ENCODE measurements at regions not wholly inside any gene's neighbourhood (a gene's known extent, or its start where the extent isn't known, plus 50 kb on each side); places are given as distances from the start of the nearest gene placed in this dataset.
"Not testable (repeated sequence)": the region's sequence is repeated elsewhere in the genome, so short reads cannot be mapped to it uniquely, and the experiment has no call there.

- TF ChIP-seq Cebpa-rat (IDR thresholded peaks at IDR 0.05): no peak
- H3K4me1 ChIP-seq: no peaks in the 10 kb centered on the region
- H4K20me1 ChIP-seq: no peaks in the 10 kb centered on the region
- H3K9me3 ChIP-seq: peaks cover 13% of the 10 kb centered on the region
- no peaks in the 10 kb centered on the region for H3K36me3 ChIP-seq
- no peak overlapping the region for H3K4me2 ChIP-seq
- no peak overlapping the region for H3K9ac ChIP-seq
- H3K27ac ChIP-seq: no peak overlapping the region
- H3K4me3 ChIP-seq: no peak overlapping the region
- no peaks in the 10 kb centered on the region for H3K27me3 ChIP-seq
Measured at GRCh38 chr9:102354041-102354440, 615.6 kb upstream of the GRIN3A start.

GRCh38 chr9:102337471-102337870, 599.0 kb upstream of the GRIN3A start:
- H3K4me3 ChIP-seq: not testable (repeated sequence)

GRCh38 chr9:102309379-102309778, 570.9 kb upstream of the GRIN3A start:
- Histone ChIP-seq H3K27ac (no peak overlapping the region), H3K36me3 (no peaks in the 10 kb centered on the region), H3K4me2 (no peak overlapping the region), H4K20me1 (no peaks in the 10 kb centered on the region), H3K9me3 (peaks cover 10% of the 10 kb centered on the region), H3K4me3 (no peak overlapping the region), H3K27me3 (no peaks in the 10 kb centered on the region), H3K4me1 (no peaks in the 10 kb centered on the region), H3K9ac (no peak overlapping the region)
- no peak for TF ChIP-seq Cebpa-rat (IDR thresholded peaks at IDR 0.05)

More at GRCh38 chr9:102337471-102337870, 599.0 kb upstream of the GRIN3A start:
- H3K4me1 ChIP-seq, H3K27ac ChIP-seq, H3K36me3 ChIP-seq, H3K4me2 ChIP-seq, H3K9ac ChIP-seq, H3K9me3 ChIP-seq, H4K20me1 ChIP-seq, H3K27me3 ChIP-seq: not testable (repeated sequence)

GRCh38 chr9:102295188-102295587, 556.7 kb upstream of the GRIN3A start:
- Histone ChIP-seq H3K9ac (no peak overlapping the region), H4K20me1 (no peaks in the 10 kb centered on the region), H3K4me1 (no peaks in the 10 kb centered on the region), H3K27me3 (no peaks in the 10 kb centered on the region), H3K9me3 (no peaks in the 10 kb centered on the region), H3K27ac (no peak overlapping the region), H3K4me3 (no peak overlapping the region), H3K4me2 (no peak overlapping the region), H3K36me3 (no peaks in the 10 kb centered on the region)
- TF ChIP-seq Cebpa-rat (IDR thresholded peaks at IDR 0.05): no peak

- no peak for TF ChIP-seq Cebpa-rat (IDR thresholded peaks at IDR 0.05)
- Histone ChIP-seq H3K9ac (no peak overlapping the region), H3K9me3 (no peaks in the 10 kb centered on the region), H3K4me3 (no peak overlapping the region), H3K4me2 (no peak overlapping the region), H3K4me1 (no peaks in the 10 kb centered on the region), H3K36me3 (no peaks in the 10 kb centered on the region), H3K27me3 (no peaks in the 10 kb centered on the region), H3K27ac (no peak overlapping the region), H4K20me1 (no peaks in the 10 kb centered on the region)
Measured at GRCh38 chr9:102273952-102274351, 535.5 kb upstream of the GRIN3A start.

- H3K36me3 ChIP-seq: no peaks in the 10 kb centered on the region
- H3K4me1 ChIP-seq: no peaks in the 10 kb centered on the region
- H3K4me3 ChIP-seq: no peak overlapping the region
- no peak overlapping the region for H3K4me2 ChIP-seq
- no peak overlapping the region for H3K9ac ChIP-seq
- H3K9me3 ChIP-seq: no peaks in the 10 kb centered on the region
- no peak for TF ChIP-seq Cebpa-rat (IDR thresholded peaks at IDR 0.05)
- no peaks in the 10 kb centered on the region for H4K20me1 ChIP-seq
- no peak overlapping the region for H3K27ac ChIP-seq
- no peaks in the 10 kb centered on the region for H3K27me3 ChIP-seq
Measured at GRCh38 chr9:102253099-102253498, 514.7 kb upstream of the GRIN3A start.

GRCh38 chr9:102244916-102245315, 506.5 kb upstream of the GRIN3A start:
- Histone ChIP-seq H3K36me3 (no peaks in the 10 kb centered on the region), H3K4me2 (no peak overlapping the region), H3K4me3 (no peak overlapping the region), H3K27ac (no peak overlapping the region), H3K27me3 (no peaks in the 10 kb centered on the region), H4K20me1 (no peaks in the 10 kb centered on the region), H3K9me3 (no peaks in the 10 kb centered on the region), H3K9ac (no peak overlapping the region), H3K4me1 (no peaks in the 10 kb centered on the region)
- TF ChIP-seq Cebpa-rat (IDR thresholded peaks at IDR 0.05): no peak

- Histone ChIP-seq H3K27me3 (no peaks in the 10 kb centered on the region), H3K9ac (no peak overlapping the region), H3K27ac (no peak overlapping the region), H3K4me3 (no peak overlapping the region), H4K20me1 (no peaks in the 10 kb centered on the region), H3K4me2 (0 out of 2 replicates have a peak overlapping the region, but pooled peaks have one; percentile 7), H3K36me3 (no peaks in the 10 kb centered on the region), H3K4me1 (peaks cover 10% of the 10 kb centered on the region; the same call in 1 of the 2 replicates), H3K9me3 (no peaks in the 10 kb centered on the region)
- no peak for TF ChIP-seq Cebpa-rat (IDR thresholded peaks at IDR 0.05)
Measured at GRCh38 chr9:102237520-102237919, 499.1 kb upstream of the GRIN3A start.

GRCh38 chr9:102237094-102237493, 498.6 kb upstream of the GRIN3A start:
- Histone ChIP-seq H3K4me3 (no peak overlapping the region), H3K4me2 (peak overlapping the region; percentile 7), H3K27ac (no peak overlapping the region), H3K36me3 (no peaks in the 10 kb centered on the region), H3K27me3 (no peaks in the 10 kb centered on the region), H3K4me1 (peaks cover 10% of the 10 kb centered on the region; the same call in 1 of the 2 replicates), H4K20me1 (no peaks in the 10 kb centered on the region), H3K9me3 (no peaks in the 10 kb centered on the region), H3K9ac (no peak overlapping the region)
- TF ChIP-seq Cebpa-rat (IDR thresholded peaks at IDR 0.05): no peak

GRCh38 chr9:102227416-102227815, 489.0 kb upstream of the GRIN3A start:
- not testable (repeated sequence) for H3K36me3 ChIP-seq, H4K20me1 ChIP-seq, H3K27ac ChIP-seq, H3K4me3 ChIP-seq, H3K4me1 ChIP-seq, H3K9ac ChIP-seq, H3K27me3 ChIP-seq, H3K9me3 ChIP-seq, H3K4me2 ChIP-seq

- no peak overlapping the region for H3K4me3 ChIP-seq
- no peaks in the 10 kb centered on the region for H3K36me3 ChIP-seq
- no peak overlapping the region for H3K9ac ChIP-seq
- no peaks in the 10 kb centered on the region for H4K20me1 ChIP-seq
- no peaks in the 10 kb centered on the region for H3K4me1 ChIP-seq
- H3K27ac ChIP-seq: no peak overlapping the region
- no peak overlapping the region for H3K4me2 ChIP-seq
- H3K27me3 ChIP-seq: no peaks in the 10 kb centered on the region
- no peak for TF ChIP-seq Cebpa-rat (IDR thresholded peaks at IDR 0.05)
- no peaks in the 10 kb centered on the region for H3K9me3 ChIP-seq
Measured at GRCh38 chr9:102225841-102226441, 487.5 kb upstream of the GRIN3A start.

- not testable (repeated sequence) for H3K36me3 ChIP-seq, H3K4me1 ChIP-seq, H3K4me2 ChIP-seq, H3K27me3 ChIP-seq, H3K9me3 ChIP-seq, H3K9ac ChIP-seq, H3K27ac ChIP-seq, H4K20me1 ChIP-seq, H3K4me3 ChIP-seq
Measured at GRCh38 chr9:102223320-102224136, 485.1 kb upstream of the GRIN3A start.

All from BLaER1 (cell line).